ENCODE measurements at regions not wholly inside any gene's neighbourhood (a gene's known extent, or its start where the extent isn't known, plus 50 kb on each side); places are given as distances from the start of the nearest gene placed in this dataset.

DNA sequence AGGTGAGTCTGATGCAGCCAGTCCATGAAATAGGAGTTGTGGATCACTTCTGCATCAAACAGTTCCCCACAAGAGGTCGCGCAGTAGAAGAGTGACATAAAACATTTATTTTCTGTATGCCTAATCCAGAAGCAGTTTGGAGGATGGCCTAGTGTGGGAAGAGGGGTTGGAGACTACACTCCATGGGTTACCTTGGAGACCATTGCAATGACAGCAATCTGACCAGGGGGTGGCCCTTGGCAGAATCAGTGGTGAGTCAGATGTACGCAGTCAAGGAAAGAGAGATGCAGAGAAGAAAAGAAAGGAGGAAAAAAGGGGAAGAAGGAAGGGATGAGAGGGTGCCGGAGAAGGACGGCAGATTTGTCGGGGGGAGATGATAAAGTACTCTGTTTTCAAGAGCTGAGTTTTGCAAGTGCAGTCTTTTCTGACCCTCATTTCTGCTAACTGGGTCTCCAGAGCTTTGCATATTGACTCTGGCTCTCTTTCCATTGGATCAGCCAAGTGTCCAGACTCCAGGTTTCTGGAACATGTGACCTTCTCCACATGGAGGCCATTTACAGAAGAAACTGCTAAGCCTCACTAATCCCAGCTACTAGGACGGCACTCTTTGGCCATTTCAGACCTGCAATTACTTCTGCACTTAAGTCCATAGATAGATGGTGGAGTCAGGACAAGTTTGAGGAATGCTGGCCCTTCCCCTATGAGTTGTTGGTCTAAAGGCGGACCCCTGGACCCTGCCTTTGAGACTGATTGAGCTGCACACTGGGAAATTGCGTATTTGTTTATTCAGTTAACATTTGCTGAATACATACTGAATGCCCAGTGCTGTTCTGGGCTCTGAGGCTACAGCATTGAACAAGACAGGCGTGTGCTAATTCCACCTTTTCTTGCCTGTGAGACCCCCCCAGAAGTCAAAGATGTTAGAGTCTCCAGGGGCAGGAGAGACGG lies 424.2 kb downstream of the BCL11B start:
- intact Hi-C loops (cut with micrococcal nuclease) = no loop called here
- no peak for DNase-seq
- no peak for ATAC-seq

DNA sequence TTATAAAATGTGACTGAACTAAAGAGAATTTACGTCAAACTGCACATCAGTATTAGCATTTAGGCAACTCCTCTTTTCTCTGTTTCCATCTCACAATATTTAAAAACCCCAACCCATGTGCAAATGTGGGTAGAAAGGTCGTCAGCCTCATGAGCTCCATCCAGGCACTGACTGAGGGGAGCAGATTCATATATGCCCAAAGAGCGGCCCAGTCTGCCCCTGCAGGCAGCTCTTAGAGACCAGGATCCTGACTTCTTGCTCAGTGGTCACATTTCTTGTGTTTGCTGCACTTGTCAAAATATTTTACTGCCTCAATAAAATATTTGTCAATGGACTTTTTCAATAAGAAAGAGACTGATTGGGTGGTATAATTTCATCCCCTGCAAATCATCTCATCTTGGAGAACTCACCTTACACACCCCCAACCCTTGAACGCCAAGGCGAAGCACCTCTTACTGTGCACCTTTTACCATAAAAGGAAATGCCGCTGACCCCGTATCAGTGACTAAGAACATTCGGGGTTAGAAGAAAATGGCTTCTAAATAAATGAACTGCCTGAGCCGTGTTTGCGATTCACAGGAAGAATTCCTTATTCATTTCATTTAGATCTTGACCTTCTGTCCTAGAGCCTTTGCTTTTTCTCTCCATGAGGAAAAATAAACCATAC lies 418.8 kb downstream of the BCL11B start:
- no peak for DNase-seq
- ATAC-seq = no peak
- intact Hi-C loops (cut with micrococcal nuclease) = no loop called here

DNA sequence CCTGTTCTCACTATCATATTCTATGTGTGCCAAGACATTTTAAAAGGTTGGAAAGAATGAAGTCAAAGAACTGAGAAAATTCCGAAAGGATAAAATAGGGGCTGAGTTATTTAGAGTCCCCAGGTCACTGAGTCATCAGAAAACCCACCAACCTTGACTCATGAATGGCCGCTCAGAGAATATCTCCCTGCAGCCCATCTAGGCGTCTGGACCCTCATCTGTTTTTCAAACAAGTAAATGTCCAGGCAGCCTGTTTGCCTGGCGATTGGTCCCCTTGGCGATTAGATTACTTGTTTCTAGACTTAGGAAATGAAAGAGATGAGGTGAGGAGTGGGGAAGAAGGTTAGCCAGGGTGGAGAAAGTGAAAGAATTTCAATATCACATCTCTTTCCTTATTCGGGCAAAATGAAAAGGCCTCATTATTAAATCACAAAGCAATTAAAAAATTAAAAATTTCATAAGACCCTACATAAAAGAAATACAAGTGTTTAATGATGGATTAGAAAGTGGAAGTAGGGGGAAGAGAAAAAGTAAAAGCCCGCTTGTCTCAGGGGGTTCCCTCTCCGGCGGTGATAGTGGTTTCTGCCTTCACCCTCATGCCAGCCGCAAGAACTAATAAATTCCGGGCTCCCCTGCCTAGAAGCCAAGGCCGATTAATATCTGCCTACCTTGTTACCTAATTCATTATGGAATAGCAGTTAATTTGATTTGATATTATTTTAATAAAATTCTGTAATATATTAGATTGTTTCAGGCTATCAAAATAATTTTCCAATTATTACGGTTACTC lies 415.9 kb downstream of the BCL11B start:
- intact Hi-C loops (cut with micrococcal nuclease) = no loop called here
- DNase-seq (no peak), ATAC-seq (no peak)

DNA sequence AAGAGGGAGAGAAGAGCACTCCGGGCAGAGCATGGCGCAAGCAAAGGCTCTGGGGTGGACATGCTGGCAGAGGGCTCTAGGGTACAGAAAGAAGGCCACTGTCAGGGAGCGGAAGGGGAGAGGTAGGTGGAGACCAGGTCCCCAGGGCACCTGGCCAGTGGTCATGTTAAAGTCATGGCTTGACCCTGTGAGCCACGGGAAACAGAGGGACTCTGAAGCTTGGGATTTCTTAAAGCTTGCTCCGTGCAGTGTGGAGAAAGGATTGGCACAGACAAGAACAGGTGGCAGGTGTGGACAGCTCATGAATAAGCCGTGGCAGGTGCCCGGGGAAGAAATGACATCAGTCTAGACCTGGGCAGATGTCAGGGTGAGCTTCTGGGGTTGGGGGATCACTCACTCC lies 413.8 kb downstream of the BCL11B start:
- intact Hi-C loops (cut with micrococcal nuclease) = no loop called here
- DNase-seq = no peak
- no peak for ATAC-seq

DNA sequence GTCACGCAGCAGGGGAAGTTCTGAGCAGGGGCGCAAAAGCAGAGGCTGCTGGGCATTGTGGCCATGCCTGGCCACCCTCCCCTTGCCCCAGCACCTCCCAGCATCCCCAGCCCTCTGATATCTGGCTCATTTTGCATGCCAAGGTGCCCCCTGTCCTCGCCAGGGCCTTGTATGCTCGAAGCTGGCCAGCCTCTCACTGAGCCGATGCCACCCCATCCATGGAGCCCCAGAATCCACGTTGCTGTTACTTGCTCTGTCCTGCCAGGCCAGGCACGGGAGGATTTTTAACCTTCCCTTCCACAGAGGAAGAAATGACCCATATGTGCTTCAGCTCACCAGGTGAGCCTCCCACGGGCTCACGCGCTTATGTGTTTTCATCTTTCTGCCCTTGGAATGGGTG lies 413.4 kb downstream of the BCL11B start:
- ATAC-seq = no peak
- no peak for DNase-seq
- intact Hi-C loops (cut with micrococcal nuclease) = no loop called here

DNA sequence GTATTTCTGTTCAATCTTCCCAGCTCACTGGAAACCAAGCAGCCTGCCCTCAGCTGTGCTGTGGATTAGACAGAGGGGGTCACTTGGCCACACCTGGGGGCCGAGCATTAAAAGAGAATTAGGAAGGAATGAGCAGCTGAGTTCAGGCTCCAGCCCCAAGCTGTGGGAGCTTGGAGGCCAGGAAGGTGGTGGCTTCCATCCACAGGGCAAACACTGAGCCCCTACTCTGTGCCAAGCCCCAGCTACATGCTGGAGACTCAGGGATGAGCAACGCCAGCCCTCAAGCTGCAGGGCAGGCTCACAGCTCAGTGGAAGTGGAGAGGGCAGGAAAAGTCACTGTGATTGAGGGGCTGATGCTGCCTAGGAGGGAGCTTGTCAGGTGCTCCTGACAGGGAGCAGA lies 412.7 kb downstream of the BCL11B start:
- intact Hi-C loops (cut with micrococcal nuclease) = no loop called here
- DNase-seq = no peak
- ATAC-seq = no peak

DNA sequence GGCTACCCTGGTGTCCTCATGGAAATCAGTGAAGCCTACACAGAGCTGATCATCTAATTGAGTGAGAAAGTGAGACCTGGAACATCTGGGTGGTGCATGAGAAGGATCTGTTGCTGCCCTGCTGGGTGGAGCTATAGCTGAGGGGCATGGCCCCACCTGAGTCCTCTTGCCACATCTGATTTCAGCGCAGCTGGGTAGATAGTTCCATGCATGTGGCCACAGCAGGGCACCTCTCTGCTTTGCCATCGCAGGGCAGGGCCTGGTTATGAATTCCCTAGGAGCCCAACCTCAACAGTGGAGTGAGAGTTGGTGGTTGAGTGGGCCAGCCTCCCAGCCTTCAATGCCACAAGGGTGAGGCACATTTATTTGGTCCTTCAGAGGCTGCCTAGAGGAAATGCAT lies 407.8 kb downstream of the BCL11B start:
- ATAC-seq (no peak), DNase-seq (no peak)
- intact Hi-C loops (cut with micrococcal nuclease) = no loop called here

DNA sequence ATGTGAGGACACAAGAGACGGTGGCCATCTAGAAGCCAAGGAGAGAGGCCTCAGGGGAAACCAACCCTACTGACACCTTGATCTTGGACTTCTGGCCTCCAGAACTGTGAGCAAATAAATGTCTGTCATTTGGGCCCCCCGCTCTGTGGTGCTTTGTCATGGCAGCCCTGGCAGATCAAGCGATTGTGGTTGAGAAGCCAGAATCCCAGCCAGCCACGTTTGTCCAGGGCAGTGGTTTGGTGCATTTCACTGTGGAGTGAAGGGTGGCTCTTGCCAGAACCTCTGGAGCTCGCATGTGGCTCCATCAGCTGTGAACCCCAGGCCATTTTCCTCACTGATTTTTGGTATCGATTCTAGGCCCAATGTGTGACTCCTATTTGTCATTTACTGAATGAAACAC lies 404.9 kb downstream of the BCL11B start:
- no peak for ATAC-seq
- no peak for DNase-seq
- intact Hi-C loops (cut with micrococcal nuclease) = no loop called here

DNA sequence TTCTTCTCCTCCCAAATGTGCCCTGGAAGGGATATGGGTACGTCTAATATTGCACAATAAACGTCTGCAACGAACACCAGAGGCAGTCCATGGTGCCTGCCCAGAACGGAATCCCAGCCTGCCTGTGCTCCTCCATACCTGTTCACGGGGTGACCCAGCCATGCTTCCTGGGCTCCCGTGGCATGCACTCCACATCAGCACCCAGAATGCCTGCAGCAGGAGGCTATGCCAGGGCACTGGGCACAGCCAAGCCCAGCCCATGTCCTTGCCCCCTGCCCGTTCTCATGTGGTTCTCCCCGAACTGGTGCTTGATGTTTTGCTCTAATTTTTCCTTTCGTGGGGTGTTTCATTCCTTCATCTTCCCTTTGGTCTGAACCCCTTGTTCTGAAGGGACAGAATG lies 404.3 kb downstream of the BCL11B start:
- intact Hi-C loops (cut with micrococcal nuclease) = no loop called here
- no peak for ATAC-seq

DNA sequence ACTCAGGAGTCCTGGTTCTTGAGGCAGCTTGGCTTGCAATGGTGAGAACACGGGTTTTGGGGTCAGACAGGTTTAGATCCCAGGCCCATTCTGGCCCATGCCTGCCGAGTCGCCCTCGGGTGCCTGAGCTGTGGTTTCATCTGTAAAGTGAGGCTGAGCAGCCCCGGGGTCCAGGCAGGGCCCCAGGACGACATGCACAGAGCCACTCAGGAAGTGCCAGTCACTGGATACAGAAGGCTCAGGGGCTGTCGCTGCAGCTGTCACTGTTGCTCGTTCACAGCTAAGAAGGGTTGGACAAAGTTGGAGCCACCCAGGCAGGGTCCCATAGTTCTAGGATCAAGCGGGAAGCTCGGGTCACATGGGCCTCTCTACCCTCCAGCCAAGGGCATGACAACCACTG lies 403.1 kb downstream of the BCL11B start:
- no peak for ATAC-seq
- DNase-seq = no peak
- intact Hi-C loops (cut with micrococcal nuclease) = no loop called here

More for the DNA sequence above, 404.3 kb downstream of the BCL11B start:
- no peak for DNase-seq

DNA sequence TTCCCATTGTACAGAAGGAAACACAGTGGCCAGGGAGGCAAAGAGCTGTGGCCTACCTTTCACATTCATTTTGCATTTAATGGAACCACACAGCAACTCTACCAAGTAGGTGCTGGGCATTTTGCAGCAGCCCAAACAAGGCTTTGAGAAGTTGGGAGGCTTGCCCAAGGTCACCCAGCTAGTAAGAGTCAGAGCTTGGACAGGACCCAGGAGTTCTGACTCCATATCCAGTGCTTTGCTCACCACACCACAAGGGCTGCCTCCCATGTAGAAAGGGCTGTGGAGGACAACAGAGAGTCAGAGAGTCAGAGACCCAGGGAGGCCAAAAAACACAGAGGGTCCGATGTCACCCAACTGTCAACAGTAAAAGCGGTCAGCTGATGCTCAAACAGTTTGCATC lies 400.2 kb downstream of the BCL11B start:
- intact Hi-C loops (cut with micrococcal nuclease) = no loop called here
- ATAC-seq = no peak
- DNase-seq = no peak

DNA sequence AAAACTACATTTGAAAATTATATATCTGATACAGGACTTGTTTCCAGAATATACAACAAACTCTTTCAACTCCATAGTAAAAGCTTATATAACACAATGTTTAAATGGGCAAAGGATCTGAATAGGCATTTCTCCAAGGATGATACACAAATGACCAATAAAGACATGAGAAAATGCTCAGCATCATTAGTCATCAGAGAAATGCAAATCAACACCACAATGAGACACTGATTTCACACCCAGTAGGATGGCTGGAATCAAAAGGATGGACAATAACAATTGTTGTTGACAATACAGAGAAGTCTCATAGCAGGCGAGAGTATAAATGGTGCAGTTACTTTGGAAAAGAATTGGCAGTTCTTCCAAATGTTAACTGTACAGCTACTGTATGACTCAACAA lies 394.9 kb downstream of the BCL11B start:
- ATAC-seq (no peak), DNase-seq (no peak)
- intact Hi-C loops (cut with micrococcal nuclease) = no loop called here

DNA sequence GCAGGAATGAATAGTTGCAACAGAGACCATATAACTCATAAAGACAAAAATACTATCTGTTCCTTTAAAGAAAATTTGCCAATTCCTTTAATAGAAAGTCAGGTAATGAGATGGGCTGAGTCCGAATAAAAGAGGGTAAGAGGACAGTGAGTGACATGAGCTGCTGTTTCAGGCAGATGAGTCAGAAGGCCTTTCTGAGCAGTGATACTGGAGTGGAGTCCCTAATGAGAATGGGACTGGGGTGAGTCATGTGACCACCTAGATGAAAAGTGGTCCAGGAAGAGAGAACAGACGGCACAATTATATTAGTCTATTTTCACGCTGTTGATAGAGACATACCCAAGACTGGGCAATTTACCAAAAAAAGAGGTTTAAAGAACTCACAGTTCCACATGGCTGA lies 393.7 kb downstream of the BCL11B start:
- intact Hi-C loops (cut with micrococcal nuclease) = no loop called here
- ATAC-seq (no peak), DNase-seq (no peak)

DNA sequence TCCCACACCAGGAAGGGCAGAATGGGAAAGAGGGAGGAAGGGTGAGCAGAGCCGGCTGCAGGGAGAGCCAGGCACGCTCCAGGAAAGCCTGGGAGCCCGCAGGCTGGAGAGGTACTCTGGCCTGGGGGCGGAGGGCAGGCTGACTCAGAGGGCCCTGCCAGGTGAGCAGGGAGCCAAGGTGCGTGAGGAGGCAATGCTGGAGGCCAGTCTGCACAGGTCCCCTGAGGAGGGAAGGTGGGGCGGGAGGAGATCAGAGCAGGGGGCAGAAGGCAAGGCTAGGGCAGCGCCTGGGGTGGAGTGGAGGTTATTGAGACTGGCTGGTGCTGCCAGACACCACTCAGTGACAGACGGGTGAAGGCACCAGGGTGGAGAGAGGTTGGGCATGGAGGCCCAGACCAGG lies 385.0 kb downstream of the BCL11B start:
- ATAC-seq = no peak

DNA sequence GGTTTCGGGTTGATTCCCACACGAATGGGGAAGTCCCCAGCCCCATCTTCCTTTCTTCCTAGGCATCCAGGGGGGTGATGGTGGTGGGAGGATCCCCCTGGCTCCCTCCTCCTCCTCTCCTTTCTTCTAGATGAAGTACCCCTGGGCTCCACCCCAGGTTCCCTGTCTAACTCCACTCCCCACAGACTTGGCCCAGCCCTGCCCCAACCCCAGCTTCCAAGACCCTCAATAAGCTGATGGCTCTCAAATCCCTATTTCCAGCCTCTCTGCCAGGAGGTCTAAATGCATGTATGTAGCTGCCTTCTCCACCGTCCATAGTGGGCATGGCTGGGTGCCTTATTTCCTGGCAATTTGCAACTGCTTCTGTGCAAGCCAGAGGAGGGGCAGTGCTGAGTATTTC lies 383.7 kb downstream of the BCL11B start:
- ATAC-seq = no peak
- intact Hi-C loops (cut with micrococcal nuclease) = no loop called here

More for the DNA sequence above, 385.0 kb downstream of the BCL11B start:
- no peak for DNase-seq
- intact Hi-C loops (cut with micrococcal nuclease) = no loop called here

DNA sequence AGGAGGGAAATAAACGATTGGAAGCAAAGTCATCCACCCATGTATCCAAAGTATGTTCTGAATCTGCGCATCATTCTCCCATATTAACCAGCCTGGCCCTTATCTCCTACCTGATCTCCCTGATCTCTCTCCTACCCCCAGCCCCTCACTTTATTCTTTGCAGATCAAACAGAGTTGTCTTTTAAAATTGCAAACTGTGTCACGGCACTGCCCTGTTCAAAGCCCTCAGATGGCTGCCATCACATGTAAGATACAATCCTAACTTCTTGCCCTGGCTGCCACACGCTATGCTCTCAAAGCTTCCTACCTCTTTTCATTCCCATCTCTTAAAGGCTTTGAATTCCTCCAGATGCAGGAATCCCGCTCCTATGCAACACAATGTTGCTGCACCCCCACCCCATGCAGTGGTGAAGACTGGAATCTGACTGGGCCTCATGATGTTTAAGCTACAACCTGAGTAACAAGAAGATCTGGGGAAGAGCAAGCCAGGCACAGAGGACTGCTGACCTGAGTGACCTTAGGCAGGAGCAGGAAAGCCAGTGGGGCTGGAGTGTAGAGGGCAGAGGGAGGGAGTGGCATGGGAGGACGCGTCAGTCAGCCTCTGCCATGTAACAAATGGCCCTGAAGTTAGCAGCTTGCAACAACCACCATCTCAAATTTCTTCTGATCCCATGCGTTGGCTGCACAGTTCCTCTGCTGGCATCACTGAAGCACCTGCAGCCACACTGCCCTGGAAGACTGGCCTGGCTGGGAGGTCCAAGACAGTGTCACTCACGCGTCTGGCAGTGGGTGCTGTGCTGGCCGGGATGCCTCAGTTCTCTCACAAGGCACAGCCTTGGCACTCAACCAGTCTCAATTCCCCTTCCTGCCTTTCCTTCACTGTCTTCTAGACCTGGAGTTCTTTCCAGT lies 382.8 kb downstream of the BCL11B start:
- ATAC-seq = no peak
- intact Hi-C loops (cut with micrococcal nuclease) = no loop called here
- no peak for DNase-seq

More for the DNA sequence above, 383.7 kb downstream of the BCL11B start:
- no peak for DNase-seq

DNA sequence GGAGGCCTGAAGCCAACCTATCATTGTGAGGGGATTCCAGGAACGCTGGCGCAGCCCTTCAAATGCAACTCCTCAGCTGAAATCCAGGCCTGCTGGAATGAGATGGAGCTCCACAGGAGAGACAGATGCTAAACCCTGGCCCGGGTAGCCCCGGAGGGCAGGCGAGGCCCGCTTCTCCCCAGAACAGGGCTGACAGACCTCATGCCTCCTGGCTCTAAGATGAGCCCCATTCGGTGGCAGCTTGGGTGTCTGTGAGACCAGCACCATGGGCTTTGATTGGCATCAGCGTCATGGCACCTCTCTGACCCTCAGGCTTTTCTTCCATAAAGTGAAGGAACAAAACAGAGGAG lies 382.2 kb downstream of the BCL11B start:
- no peak for DNase-seq
- intact Hi-C loops (cut with micrococcal nuclease) = no loop called here
- no peak for ATAC-seq

DNA sequence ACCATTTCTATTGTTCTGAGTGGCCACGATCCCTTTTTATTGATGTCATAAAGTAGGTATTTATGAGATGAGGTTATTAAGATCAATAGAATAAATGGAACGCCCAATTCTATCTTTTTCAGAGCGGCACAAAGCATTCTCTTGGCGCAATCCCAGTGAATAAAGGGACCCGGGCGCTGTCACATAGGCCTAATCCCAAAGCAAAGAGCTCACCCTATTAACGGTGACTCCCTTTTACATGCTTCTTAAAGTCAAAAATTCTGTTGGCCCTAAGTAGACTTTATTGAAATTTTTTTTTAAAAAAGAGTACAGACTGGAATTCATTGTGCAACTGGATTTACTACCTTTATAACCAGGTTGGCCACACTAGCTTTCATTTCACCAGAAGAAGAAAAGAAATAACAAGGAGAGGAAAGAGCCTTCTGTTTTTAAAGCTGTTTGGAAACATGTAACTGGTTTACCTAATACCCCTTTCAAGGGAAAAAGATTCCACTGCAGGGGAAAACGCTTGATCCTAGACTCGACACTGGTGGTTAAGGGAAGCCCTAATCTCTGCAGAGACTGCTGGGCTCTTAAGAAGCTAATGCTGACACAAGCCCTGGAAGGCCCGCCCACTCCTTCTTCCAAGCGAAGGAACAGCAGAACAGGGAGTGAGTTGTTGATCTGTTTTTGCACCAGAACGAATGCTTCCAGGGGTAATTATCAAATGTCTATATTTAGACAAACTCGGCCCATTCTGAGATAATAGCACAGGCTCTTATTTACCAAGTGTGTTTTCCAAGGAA lies 381.2 kb downstream of the BCL11B start:
- intact Hi-C loops (cut with micrococcal nuclease) = no loop called here
- no peak for DNase-seq
- ATAC-seq = no peak

All from left ventricle myocardium superior (tissue), 1 donor.